ENCODE measurements at regions not wholly inside any gene's neighbourhood (a gene's known extent, or its start where the extent isn't known, plus 50 kb on each side); places are given as distances from the start of the nearest gene placed in this dataset.

GRCh38 chr4:184318852-184319251 is 101.2 kb upstream of the ENPP6 start:
- DNase-seq (ENCODE audit: extremely low read depth in 1 of 4, low spot score in 3 of 4), result no peak
- H3K27ac ChIP-seq (ENCODE audit: extremely low read depth, low read depth, low read length), result no peak overlapping the region
- CTCF ChIA-PET (ENCODE audit: low intra/inter-chr PET ratio), result no interaction called here
- no peaks in the 10 kb centered on the region for H3K79me2 ChIP-seq (ENCODE audit: control insufficient read depth, insufficient read depth, low read length)
- FAIRE-seq, result no peak
- H3K36me3 ChIP-seq (ENCODE audit: control insufficient read depth, insufficient read depth, low read length), result no peaks in the 10 kb centered on the region
- BruUV-seq (replicated peaks), result no TSS peak
- H3K27me3 ChIP-seq (ENCODE audit: control insufficient read depth in 2 of 2, insufficient read depth in 2 of 2, low read length in 2 of 2), result no peaks in the 10 kb centered on the region
- peak overlapping the region in 1 of 2 experiments; percentile 10; a peak in 1 of 4 replicates for H3K9ac ChIP-seq (ENCODE audit: insufficient read depth in 1 of 2, low read depth in 2 of 2, low read length in 2 of 2)
- H3K9me3 ChIP-seq (replicated peaks; ENCODE audit: control insufficient read depth, insufficient read depth, low read depth, low read length), result no peaks in the 10 kb centered on the region
- in situ Hi-C loops (cut with MboI) (no loop called here), intact Hi-C loops (cut with micrococcal nuclease) (no loop called here)
- 37% methylated on average over 8 of the region's 8 CpGs for WGBS (ENCODE audit: insufficient coverage, low coverage, missing lambda C conversion rate)
- H3K4me1 ChIP-seq (replicated peaks in 1 of 2; ENCODE audit: control insufficient read depth in 2 of 2, insufficient read depth in 2 of 2, low read length in 2 of 2), result no peaks in the 10 kb centered on the region
- TF ChIP-seq ETS1 (conservative IDR thresholded peaks at IDR 0.05; ENCODE audit: control insufficient read depth, low read depth, low read length) (no peak), VEZF1 (CRISPR knock-in tag; IDR thresholded peaks at IDR 0.05) (no peak), ZNF740 (CRISPR knock-in tag; IDR thresholded peaks at IDR 0.05) (no peak), ZNF740 (tag; IDR thresholded peaks at IDR 0.05) (no peak), WHSC1 (IDR thresholded peaks at IDR 0.05; ENCODE audit: low read length) (no peak), CHD1 (IDR thresholded peaks at IDR 0.05; ENCODE audit: low read length) (no peak), ARNT (IDR thresholded peaks at IDR 0.05) (no peak), FUS (optimal IDR thresholded peaks at IDR 0.05; ENCODE audit: low read depth, low read length) (no peak), RHOXF2B (CRISPR knock-in tag; conservative IDR thresholded peaks at IDR 0.05) (no peak)
- no peaks in the 10 kb centered on the region for H3K9me1 ChIP-seq (ENCODE audit: control insufficient read depth, insufficient read depth, low read length)
- H3K4me2 ChIP-seq (ENCODE audit: insufficient read depth, low read length), result no peak overlapping the region
- no peak for ATAC-seq
- H2AFZ ChIP-seq (ENCODE audit: low read depth, low read length), result no peak overlapping the region
- H4K20me1 ChIP-seq (replicated peaks; ENCODE audit: control insufficient read depth, insufficient read depth, low read length), result no peaks in the 10 kb centered on the region
- POLR2A ChIA-PET, result no interaction called here
- no peak overlapping the region for H3K4me3 ChIP-seq

All from K562 (cell line).